ENCODE measurements at regions not wholly inside any gene's neighbourhood (a gene's known extent, or its start where the extent isn't known, plus 50 kb on each side); places are given as distances from the start of the nearest gene placed in this dataset.
A peak's percentile ranks its signal among the peaks of the same experiment; 100 is the strongest.

- ATAC-seq (ENCODE audit: low FRiP score) (no peak), DNase-seq (ENCODE audit: low spot score) (no peak)
- TF ChIP-seq CTCF (IDR thresholded peaks at IDR 0.05) = no peak
Measured at GRCh38 chr10:85080934-85081333, 752.5 kb downstream of the CCSER2 start.

- no peak for TF ChIP-seq CTCF (IDR thresholded peaks at IDR 0.05)
- ATAC-seq (ENCODE audit: low FRiP score) (no peak), DNase-seq (ENCODE audit: low spot score) (no peak)
Measured at GRCh38 chr10:85098835-85099521, 770.6 kb downstream of the CCSER2 start.

- no peak for TF ChIP-seq CTCF (IDR thresholded peaks at IDR 0.05)
- ATAC-seq (ENCODE audit: low FRiP score) (no peak), DNase-seq (ENCODE audit: low spot score) (no peak)
Measured at GRCh38 chr10:85100495-85100894, 772.1 kb downstream of the CCSER2 start.

- no peak for TF ChIP-seq CTCF (IDR thresholded peaks at IDR 0.05)
- DNase-seq (ENCODE audit: low spot score) (no peak), ATAC-seq (ENCODE audit: low FRiP score) (no peak)
Measured at GRCh38 chr10:85105614-85106255, 777.3 kb downstream of the CCSER2 start.

GRCh38 chr10:85111271-85111670 is 782.9 kb downstream of the CCSER2 start:
- no peak for TF ChIP-seq CTCF (IDR thresholded peaks at IDR 0.05)
- ATAC-seq (ENCODE audit: low FRiP score) (no peak), DNase-seq (ENCODE audit: low spot score) (no peak)

GRCh38 chr10:85124603-85125051 is 796.2 kb downstream of the CCSER2 start:
- ATAC-seq (ENCODE audit: low FRiP score) (peak; percentile 97), DNase-seq (ENCODE audit: low spot score) (no peak)
- no peak for TF ChIP-seq CTCF (IDR thresholded peaks at IDR 0.05)

GRCh38 chr10:85137253-85137652 is 808.9 kb downstream of the CCSER2 start:
- no peak for TF ChIP-seq CTCF (IDR thresholded peaks at IDR 0.05)
- ATAC-seq (ENCODE audit: low FRiP score) (no peak), DNase-seq (ENCODE audit: low spot score) (no peak)
